Activated naive CD8-positive, alpha-beta T cell (primary cell): ENCODE measurements at regions not wholly inside any gene's neighbourhood (a gene's known extent, or its start where the extent isn't known, plus 50 kb on each side); places are given as distances from the start of the nearest gene placed in this dataset.
"Not testable (repeated sequence)": the region's sequence is repeated elsewhere in the genome, so short reads cannot be mapped to it uniquely, and the experiment has no call there.

ENCODE experiments used
- H3K27ac Mint-ChIP-seq: one replicate; pipeline ENCODE4 v1.8.0; 2021; ENCODE audit warnings: mixed read lengths
- H3K27me3 Mint-ChIP-seq: one replicate; pipeline ENCODE4 v1.8.0; 2021; ENCODE audit warnings: mixed read lengths
- H3K36me3 Mint-ChIP-seq: one replicate; pipeline ENCODE4 v1.8.0; 2021; ENCODE audit warnings: mixed read lengths
- H3K4me1 Mint-ChIP-seq: one replicate; pipeline ENCODE4 v1.8.0; 2021; ENCODE audit warnings: low read depth, mixed read lengths
- H3K4me3 Mint-ChIP-seq: one replicate; pipeline ENCODE4 v1.8.0; 2021; ENCODE audit warnings: mild to moderate bottlenecking, mixed read lengths
- H3K9me3 Mint-ChIP-seq: one replicate; pipeline ENCODE4 v1.8.0; 2021; ENCODE audit warnings: low read depth, mixed read lengths

DNA sequence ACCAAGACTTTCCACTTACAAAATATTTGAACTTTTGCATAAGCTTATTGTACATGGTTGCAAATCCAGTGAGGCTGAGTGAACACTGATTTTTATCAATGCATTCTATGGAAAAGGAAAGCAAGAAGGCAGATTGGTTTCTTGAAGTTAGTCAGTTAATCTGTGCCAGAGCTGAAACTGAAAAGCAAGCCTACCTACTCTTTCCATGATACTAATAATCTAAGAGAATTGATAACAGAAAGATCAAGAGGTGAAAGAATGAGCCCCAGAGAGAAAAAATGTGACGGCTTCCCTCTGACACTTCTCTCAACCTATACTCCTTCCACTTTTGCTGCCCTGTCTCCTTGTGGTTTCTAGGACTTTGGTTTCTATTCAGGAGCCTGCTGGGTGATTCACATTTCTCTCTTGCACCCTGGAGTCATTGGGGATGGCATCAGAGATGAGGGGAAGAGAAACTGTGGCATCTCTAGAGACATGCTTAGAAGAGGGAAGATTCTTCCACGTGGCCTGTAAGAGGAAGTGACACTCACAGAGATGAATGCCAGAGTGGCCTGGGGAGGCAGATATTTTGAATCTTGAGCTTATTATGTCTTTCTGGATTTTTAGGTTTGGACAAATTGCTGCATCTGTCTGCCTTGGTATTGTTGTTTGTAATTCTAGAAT is 158.6 kb upstream of the RIMS1 start:
- Mint-ChIP-seq H3K4me1 (no peaks in the 10 kb centered on the region), H3K4me3 (no peak overlapping the region), H3K36me3 (no peaks in the 10 kb centered on the region), H3K27me3 (no peaks in the 10 kb centered on the region), H3K27ac (no peak overlapping the region), H3K9me3 (peaks cover 3% of the 10 kb centered on the region)

DNA sequence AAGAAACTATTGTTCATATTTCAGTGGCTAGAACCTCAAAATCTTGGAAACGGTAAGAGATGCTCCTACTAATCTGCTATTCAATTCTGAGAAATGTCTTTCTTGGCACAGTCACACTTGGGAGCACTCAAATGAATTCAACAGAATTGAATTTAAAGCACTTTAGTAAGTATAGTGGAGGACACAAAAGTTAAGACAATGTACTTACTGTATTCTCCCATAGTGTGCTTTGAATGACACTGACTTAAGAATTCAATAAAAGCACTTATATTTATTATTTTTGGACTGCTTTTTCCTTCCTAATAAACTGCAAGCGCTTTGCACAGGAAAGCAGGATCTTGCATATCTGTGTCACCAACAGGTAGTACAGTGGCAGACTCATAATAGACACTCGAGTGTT is 156.1 kb upstream of the RIMS1 start:
- H3K4me1 Mint-ChIP-seq: no peaks in the 10 kb centered on the region
- H3K4me3 Mint-ChIP-seq: no peak overlapping the region
- H3K36me3 Mint-ChIP-seq: no peaks in the 10 kb centered on the region
- no peaks in the 10 kb centered on the region for H3K27me3 Mint-ChIP-seq
- H3K27ac Mint-ChIP-seq: no peak overlapping the region
- no peaks in the 10 kb centered on the region for H3K9me3 Mint-ChIP-seq

DNA sequence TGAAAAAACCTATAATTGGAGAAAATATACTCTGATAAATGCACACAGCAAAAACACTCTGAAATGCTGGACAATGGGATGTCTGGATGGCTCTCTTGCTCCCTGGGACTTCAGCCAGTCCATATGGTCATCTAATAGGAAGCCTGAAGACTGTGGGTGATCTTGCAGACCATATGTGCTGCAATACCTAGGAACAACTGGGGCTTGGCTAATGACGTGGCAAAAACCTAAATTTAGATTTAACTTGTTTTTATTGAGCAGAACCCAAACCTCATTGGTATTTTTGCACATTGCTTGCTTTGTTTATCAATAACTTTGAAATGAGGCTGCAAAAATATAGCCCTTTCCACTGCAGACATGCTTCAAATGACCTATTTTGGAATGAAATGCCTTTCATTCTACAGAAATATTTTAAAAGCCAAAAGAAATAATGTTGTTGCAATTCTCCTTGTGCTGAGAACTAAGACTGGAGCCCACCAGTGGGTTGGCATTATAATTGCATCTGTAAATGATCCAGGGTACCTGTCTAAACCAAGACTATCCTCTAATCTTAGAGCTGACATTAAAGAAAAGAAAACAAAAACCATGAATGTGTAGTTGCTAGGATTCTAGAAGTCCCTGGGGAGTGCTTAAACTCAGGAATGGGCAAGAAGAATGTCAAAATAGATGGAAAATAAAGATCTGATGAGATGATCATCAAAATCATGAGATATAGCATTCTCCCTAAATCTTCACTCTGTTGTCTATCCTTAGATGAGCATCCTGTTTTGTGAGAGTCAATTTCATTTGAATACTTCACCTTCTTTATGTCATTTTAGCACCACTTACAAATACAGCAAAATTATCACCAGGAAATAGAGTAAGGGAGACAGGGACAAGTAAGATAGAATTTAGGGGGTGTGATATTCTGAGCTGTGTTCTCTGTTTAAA is 152.1 kb upstream of the RIMS1 start:
- H3K4me3 Mint-ChIP-seq: no peak overlapping the region
- no peak overlapping the region for H3K27ac Mint-ChIP-seq
- no peaks in the 10 kb centered on the region for H3K9me3 Mint-ChIP-seq
- no peaks in the 10 kb centered on the region for H3K36me3 Mint-ChIP-seq
- no peaks in the 10 kb centered on the region for H3K27me3 Mint-ChIP-seq
- H3K4me1 Mint-ChIP-seq: no peaks in the 10 kb centered on the region

DNA sequence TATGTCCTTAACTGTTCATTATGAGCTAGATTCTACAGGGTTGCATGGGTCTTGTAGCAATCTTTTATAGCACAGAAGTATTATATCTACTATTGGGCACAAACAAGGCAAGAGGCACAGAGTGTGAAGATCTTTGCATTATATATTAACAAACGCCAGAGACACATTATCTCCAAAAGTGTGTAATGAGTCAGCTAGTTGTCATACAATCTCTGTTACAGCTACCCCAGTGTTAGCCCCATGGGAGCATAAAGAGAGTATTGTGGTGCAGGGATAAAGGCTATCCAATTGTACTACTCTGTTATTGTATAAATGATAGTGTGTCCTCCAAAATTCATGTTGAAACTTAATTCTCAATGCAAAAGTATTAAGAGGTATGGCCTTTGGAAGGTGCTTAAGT is 148.4 kb upstream of the RIMS1 start:
- no peaks in the 10 kb centered on the region for H3K36me3 Mint-ChIP-seq
- H3K9me3 Mint-ChIP-seq: no peaks in the 10 kb centered on the region
- no peaks in the 10 kb centered on the region for H3K4me1 Mint-ChIP-seq
- H3K4me3 Mint-ChIP-seq: no peak overlapping the region
- H3K27ac Mint-ChIP-seq: no peak overlapping the region
- no peaks in the 10 kb centered on the region for H3K27me3 Mint-ChIP-seq

DNA sequence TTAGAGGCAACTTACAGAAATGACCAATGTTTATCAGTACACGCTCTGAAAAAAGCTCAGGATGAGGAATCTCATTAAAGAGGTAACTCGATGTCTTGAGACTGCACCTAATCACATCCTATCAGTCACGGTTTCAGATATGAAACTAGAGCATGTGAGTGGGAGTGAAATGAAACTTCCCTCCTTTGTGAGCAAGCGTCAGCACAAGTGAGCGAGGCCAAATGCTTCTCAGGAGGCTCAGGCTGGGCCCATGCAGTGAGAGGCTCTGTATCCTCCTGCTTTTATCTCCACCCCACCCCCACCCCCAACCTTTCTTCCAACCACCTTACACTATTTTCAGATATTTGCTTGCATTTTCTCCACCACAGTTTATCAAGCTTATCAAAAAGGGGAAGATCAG is 140.8 kb upstream of the RIMS1 start:
- H3K36me3 Mint-ChIP-seq: no peaks in the 10 kb centered on the region
- H3K27me3 Mint-ChIP-seq: no peaks in the 10 kb centered on the region
- H3K9me3 Mint-ChIP-seq: no peaks in the 10 kb centered on the region
- no peak overlapping the region for H3K4me3 Mint-ChIP-seq
- H3K4me1 Mint-ChIP-seq: no peaks in the 10 kb centered on the region
- H3K27ac Mint-ChIP-seq: no peak overlapping the region

DNA sequence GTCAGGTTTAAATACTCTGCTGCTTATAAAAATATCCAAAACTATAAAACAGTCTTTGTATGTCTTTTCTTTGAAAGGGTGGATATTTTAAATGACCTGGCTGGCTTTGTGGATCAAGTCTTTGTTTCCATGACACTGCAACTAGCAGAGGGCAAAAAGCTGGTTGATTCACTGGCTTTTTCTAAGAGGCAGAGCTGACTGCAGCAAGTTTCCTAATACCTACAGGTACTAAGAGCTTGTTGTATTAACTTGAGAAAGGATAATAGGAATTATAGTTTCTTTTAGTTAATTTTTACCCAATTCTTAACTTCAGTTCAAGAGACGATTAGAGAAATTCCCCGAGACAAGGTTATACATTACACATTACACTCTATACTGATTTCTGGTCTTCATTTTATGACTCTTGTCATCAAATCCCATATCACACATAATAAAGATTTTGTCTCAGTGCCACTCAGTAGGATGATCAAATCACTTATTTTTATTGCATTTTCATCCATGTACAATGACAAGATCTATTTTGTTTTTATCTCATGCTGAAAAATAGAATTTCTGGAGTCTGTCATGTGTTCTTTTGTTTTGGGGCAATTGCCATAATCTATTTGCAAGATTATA is 120.1 kb upstream of the RIMS1 start:
- Mint-ChIP-seq H3K4me1 (no peaks in the 10 kb centered on the region), H3K4me3 (no peak overlapping the region), H3K36me3 (no peaks in the 10 kb centered on the region), H3K27me3 (no peaks in the 10 kb centered on the region), H3K27ac (no peak overlapping the region), H3K9me3 (peaks cover 7% of the 10 kb centered on the region)

DNA sequence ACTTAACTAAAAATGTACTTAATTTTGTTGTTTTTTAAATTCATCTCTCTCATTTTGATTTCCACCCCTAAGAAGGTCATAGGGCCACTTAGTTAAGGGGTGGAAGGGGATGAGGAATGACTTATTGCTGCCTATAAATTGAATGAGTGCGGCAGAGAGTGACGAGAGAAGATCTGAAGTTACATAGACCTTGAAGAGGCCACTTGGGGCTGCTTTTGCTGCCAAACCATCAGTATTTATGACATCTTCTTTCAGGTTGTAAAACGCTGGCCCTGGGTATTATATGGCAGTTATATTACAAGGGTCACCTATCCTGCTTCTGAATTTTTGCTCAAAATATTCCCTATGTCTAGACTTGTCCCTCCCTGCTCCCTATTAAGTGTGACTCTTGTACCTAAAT is 119.6 kb upstream of the RIMS1 start:
- H3K27me3 Mint-ChIP-seq: no peaks in the 10 kb centered on the region
- H3K27ac Mint-ChIP-seq: no peak overlapping the region
- no peak overlapping the region for H3K4me3 Mint-ChIP-seq
- H3K9me3 Mint-ChIP-seq: peaks cover 12% of the 10 kb centered on the region
- H3K4me1 Mint-ChIP-seq: no peaks in the 10 kb centered on the region
- no peaks in the 10 kb centered on the region for H3K36me3 Mint-ChIP-seq

DNA sequence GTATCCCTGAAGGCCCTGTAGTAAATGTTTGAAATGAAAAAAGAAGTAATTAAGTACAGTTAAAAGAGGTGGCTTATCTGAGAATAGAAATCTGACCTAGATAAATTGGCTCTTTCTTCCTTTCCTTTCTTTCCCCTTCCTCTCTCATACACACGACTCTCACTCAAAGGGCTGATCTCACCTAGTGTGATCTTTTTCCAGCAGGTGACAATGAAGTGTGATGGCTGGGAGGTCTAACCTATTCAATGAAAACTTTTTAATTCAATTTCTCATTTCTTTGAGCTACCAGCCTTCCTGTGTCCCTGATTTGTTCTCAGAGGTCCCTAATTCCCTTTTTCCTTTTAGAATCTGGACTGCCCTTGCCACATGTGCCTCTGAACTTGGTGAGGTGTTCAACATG is 118.0 kb upstream of the RIMS1 start:
- H3K36me3 Mint-ChIP-seq: no peaks in the 10 kb centered on the region
- H3K27ac Mint-ChIP-seq: no peak overlapping the region
- no peaks in the 10 kb centered on the region for H3K4me1 Mint-ChIP-seq

DNA sequence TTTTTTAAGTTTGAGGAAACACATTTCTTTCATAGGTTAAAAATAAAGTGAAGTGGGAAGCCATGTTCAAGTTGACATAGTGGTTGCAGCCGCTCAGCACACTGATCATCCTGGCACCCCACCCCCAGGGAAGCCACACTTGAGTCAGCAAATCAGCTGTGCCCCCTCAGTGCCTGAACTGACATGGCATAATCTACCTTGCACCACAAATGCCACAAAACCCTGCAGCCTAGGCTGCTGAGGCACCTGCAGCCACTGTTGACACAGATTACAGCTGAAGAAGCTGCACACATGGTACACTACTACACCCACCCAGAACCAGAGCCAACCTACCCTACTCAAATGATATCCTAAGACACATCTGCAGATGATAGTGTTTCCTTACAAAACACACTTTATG is 77.5 kb upstream of the RIMS1 start:
- no peak overlapping the region for H3K4me3 Mint-ChIP-seq
- H3K4me1 Mint-ChIP-seq: no peaks in the 10 kb centered on the region
- H3K27me3 Mint-ChIP-seq: no peaks in the 10 kb centered on the region
- no peak overlapping the region for H3K27ac Mint-ChIP-seq
- peaks cover 22% of the 10 kb centered on the region for H3K9me3 Mint-ChIP-seq
- H3K36me3 Mint-ChIP-seq: no peaks in the 10 kb centered on the region

More for the DNA sequence above, 118.0 kb upstream of the RIMS1 start:
- Mint-ChIP-seq H3K9me3 (peaks cover 16% of the 10 kb centered on the region), H3K27me3 (no peaks in the 10 kb centered on the region), H3K4me3 (no peak overlapping the region)

DNA sequence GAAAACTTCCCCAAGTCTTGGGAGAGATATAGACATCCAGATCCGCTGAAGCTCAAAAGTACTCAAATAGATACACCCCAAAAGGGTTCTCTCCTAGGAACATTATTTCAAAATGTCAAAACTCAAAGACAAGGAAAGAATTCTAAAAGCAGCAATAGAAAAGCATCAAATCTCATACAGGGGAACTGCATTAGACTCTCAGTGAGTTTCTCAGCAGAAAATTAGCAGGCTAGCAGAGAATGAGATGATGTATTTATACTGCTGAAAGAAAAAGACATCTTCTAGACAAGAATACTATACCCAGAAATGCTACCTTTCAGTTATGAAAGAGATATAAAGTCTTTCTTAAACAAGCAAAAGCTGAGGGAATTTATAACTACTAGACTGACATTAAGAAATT is 75.5 kb upstream of the RIMS1 start:
- no peaks in the 10 kb centered on the region for H3K4me1 Mint-ChIP-seq
- no peaks in the 10 kb centered on the region for H3K36me3 Mint-ChIP-seq
- H3K9me3 Mint-ChIP-seq: peaks cover 19% of the 10 kb centered on the region
- H3K27me3 Mint-ChIP-seq: no peaks in the 10 kb centered on the region
- H3K27ac Mint-ChIP-seq: no peak overlapping the region
- H3K4me3 Mint-ChIP-seq: no peak overlapping the region

DNA sequence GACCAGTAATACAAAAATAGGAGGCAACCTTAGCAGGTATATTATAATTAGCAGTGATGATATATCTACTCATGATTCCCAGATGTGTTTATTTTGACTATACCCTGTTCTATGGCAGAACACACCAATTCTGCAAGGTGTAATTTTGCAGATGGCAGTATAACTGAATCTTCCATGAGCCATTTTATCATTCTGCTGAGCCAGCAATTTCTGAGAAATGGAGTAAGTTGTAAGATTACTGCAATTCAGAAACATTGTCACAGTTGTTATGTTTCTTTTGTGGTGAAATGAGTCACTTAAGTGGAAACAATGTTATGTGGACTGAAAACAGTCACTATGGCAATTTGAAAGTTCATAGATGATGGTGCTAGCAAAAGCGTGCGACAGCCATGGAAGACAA is 63.7 kb upstream of the RIMS1 start:
- H3K4me3 Mint-ChIP-seq: no peak overlapping the region

DNA sequence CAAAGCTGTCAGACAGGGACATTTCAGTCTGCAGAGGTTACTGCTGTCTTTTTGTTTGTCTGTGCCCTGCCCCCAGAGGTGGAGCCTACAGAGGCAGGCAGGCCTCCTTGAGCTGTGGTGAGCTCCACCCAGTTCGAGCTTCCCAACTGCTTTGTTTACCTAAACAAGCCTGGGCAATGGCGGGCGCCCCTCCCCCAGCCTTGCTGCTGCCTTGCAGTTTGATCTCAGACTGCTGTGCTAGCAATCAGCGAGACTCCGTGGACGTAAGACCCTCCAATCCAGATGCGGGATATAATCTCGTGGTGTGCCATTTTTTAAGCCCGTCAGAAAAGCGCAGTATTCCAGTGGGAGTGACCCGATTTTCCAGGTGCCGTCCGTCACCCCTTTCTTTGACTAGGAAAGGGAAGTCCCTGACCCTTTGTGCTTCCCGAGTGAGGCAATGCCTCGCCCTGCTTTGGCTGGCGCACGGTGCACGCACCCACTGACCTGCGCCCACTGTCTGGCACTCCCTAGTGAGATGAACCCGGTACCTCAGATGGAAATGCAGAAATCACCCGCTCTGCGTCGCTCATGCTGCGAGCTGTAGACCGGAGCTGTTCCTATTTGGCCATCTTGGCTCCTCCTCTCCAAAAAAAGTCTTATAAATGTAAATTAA is 54.1 kb upstream of the RIMS1 start:
- not testable (repeated sequence) for H3K27ac Mint-ChIP-seq, H3K36me3 Mint-ChIP-seq, H3K27me3 Mint-ChIP-seq, H3K4me3 Mint-ChIP-seq, H3K4me1 Mint-ChIP-seq
- H3K9me3 Mint-ChIP-seq: peaks cover 10% of the 10 kb centered on the region

More for the DNA sequence above, 63.7 kb upstream of the RIMS1 start:
- no peak overlapping the region for H3K27ac Mint-ChIP-seq
- H3K9me3 Mint-ChIP-seq: peaks cover 7% of the 10 kb centered on the region
- no peaks in the 10 kb centered on the region for H3K36me3 Mint-ChIP-seq
- no peaks in the 10 kb centered on the region for H3K27me3 Mint-ChIP-seq
- no peaks in the 10 kb centered on the region for H3K4me1 Mint-ChIP-seq
